MM.1S (cell line): ENCODE measurements at regions not wholly inside any gene's neighbourhood (a gene's known extent, or its start where the extent isn't known, plus 50 kb on each side); places are given as distances from the start of the nearest gene placed in this dataset.

Source experiments
- DNase-seq: peaks from one replicate; pipeline ENCODE4 v3.0.0-alpha.2; 2015
- H2AFZ ChIP-seq: fragments of 300-600 bp; sonication (generic); 2 replicates; pipeline ENCODE4 v1.6.0; 2016; ENCODE audit warnings: antibody characterized with exemption, low read length
- H3F3A ChIP-seq: fragments of 300-600 bp; sonication (generic); 2 replicates; pipeline ENCODE4 v1.6.1; 2016; ENCODE audit warnings: mild to moderate bottlenecking, antibody characterized with exemption, low read length, moderate library complexity, mixed read lengths; ENCODE audit not compliant: insufficient read depth
- H3K27ac ChIP-seq: fragments of 300-600 bp; sonication (generic); 2 replicates; pipeline ENCODE4 v1.5.1; 2016; ENCODE audit warnings: mild to moderate bottlenecking, low read length
- H3K27me3 ChIP-seq: fragments of 300-600 bp; sonication (generic); replicated peaks from 2 replicates; pipeline ENCODE4 v1.6.0; 2016; ENCODE audit warnings: low read length; ENCODE audit not compliant: insufficient read depth
- H3K36me3 ChIP-seq: fragments of 300-600 bp; sonication (generic); replicated peaks from 2 replicates; pipeline ENCODE4 v1.6.1; 2016; ENCODE audit warnings: mild to moderate bottlenecking, low read length, mixed read lengths; ENCODE audit not compliant: insufficient read depth
- H3K4me1 ChIP-seq: fragments of 300-600 bp; sonication (generic); 2 replicates; pipeline ENCODE4 v1.6.1; 2016; ENCODE audit warnings: low read length, mixed read lengths
- H3K4me2 ChIP-seq: fragments of 300-600 bp; sonication (generic); 2 replicates; pipeline ENCODE4 v1.6.0; 2016; ENCODE audit warnings: low read depth, low read length
- H3K4me3 ChIP-seq: fragments of 300-600 bp; sonication (generic); 2 replicates; pipeline ENCODE4 v1.5.1; 2016; ENCODE audit warnings: low read length, mixed read lengths
- H3K79me2 ChIP-seq: fragments of 300-600 bp; sonication (generic); 2 replicates; pipeline ENCODE4 v1.6.1; 2016; ENCODE audit warnings: mixed run types, low read length, mixed read lengths
- H3K9ac ChIP-seq: fragments of 300-600 bp; sonication (generic); 2 replicates; pipeline ENCODE4 v1.6.1; 2016; ENCODE audit warnings: low read length, mixed read lengths
- H3K9me2 ChIP-seq: fragments of 300-600 bp; sonication (generic); replicated peaks from 2 replicates; pipeline ENCODE4 v1.6.1; 2016; ENCODE audit warnings: mild to moderate bottlenecking, low read length, mixed read lengths; ENCODE audit not compliant: insufficient read depth
- H3K9me3 ChIP-seq: fragments of 300-600 bp; sonication (generic); replicated peaks from 2 replicates; pipeline ENCODE4 v1.6.1; 2016; ENCODE audit warnings: mild to moderate bottlenecking, low read length, mixed read lengths; ENCODE audit not compliant: insufficient read depth
- H4K20me1 ChIP-seq: fragments of 300-600 bp; sonication (generic); 2 replicates; pipeline ENCODE4 v1.6.1; 2016; ENCODE audit warnings: mild to moderate bottlenecking, low read length, moderate library complexity, mixed read lengths; ENCODE audit not compliant: insufficient read depth
- EZH2 ChIP-seq: fragments of 300-600 bp; sonication (generic); optimal IDR thresholded peaks from 2 replicates; pipeline ENCODE3; 2017; ENCODE audit warnings: low read depth, mild to moderate bottlenecking, antibody characterized with exemption, low read length, mixed read lengths
- EZH2phosphoT487 ChIP-seq: fragments of 300-600 bp; sonication (generic); IDR thresholded peaks from 2 replicates; pipeline ENCODE4 v1.6.1; 2018; ENCODE audit warnings: antibody characterized with exemption, low read length
- TF ChIP-seq, protein P1 (sequence below): fragments of 300-600 bp; sonication (generic); IDR thresholded peaks from 2 replicates; pipeline ENCODE4 v1.5.1; 2016; ENCODE audit warnings: antibody characterized with exemption, low read length, mixed read lengths

DNA sequence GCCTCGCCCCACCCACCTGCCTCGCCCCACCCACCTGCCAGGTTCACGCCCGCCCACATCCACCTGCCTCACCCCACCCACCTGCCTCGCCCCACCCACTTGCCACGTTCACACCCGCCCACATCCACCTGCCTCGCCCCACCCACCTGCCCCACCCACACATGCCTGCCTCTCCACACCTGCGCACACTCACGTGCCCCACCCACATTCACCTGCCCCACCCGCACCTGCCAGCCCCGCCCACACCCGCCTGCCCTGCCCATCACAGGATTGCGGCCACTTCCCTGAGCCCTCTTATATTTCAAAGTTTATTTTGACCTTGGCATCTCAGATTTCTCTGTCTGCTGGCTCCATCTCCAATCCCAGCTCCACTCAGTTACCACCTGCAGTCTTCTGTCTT, 217.5 kb upstream of the SOX11 start:
- Histone ChIP-seq H2AFZ (no peak overlapping the region), H3K9me3 (no peaks in the 10 kb centered on the region), H3K4me1 (no peaks in the 10 kb centered on the region), H3K4me3 (no peak overlapping the region), H3F3A (no peaks in the 10 kb centered on the region), H3K27ac (no peak overlapping the region), H3K27me3 (no peaks in the 10 kb centered on the region), H3K9me2 (no peaks in the 10 kb centered on the region), H3K9ac (no peak overlapping the region), H4K20me1 (no peaks in the 10 kb centered on the region), H3K79me2 (no peaks in the 10 kb centered on the region), H3K36me3 (no peaks in the 10 kb centered on the region), H3K4me2 (no peak overlapping the region)
- TF ChIP-seq EZH2 (no peak), EZH2phosphoT487 (no peak)
- TF ChIP-seq, protein P1, sequence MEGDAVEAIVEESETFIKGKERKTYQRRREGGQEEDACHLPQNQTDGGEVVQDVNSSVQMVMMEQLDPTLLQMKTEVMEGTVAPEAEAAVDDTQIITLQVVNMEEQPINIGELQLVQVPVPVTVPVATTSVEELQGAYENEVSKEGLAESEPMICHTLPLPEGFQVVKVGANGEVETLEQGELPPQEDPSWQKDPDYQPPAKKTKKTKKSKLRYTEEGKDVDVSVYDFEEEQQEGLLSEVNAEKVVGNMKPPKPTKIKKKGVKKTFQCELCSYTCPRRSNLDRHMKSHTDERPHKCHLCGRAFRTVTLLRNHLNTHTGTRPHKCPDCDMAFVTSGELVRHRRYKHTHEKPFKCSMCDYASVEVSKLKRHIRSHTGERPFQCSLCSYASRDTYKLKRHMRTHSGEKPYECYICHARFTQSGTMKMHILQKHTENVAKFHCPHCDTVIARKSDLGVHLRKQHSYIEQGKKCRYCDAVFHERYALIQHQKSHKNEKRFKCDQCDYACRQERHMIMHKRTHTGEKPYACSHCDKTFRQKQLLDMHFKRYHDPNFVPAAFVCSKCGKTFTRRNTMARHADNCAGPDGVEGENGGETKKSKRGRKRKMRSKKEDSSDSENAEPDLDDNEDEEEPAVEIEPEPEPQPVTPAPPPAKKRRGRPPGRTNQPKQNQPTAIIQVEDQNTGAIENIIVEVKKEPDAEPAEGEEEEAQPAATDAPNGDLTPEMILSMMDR: no peak
- DNase-seq: no peak

DNA sequence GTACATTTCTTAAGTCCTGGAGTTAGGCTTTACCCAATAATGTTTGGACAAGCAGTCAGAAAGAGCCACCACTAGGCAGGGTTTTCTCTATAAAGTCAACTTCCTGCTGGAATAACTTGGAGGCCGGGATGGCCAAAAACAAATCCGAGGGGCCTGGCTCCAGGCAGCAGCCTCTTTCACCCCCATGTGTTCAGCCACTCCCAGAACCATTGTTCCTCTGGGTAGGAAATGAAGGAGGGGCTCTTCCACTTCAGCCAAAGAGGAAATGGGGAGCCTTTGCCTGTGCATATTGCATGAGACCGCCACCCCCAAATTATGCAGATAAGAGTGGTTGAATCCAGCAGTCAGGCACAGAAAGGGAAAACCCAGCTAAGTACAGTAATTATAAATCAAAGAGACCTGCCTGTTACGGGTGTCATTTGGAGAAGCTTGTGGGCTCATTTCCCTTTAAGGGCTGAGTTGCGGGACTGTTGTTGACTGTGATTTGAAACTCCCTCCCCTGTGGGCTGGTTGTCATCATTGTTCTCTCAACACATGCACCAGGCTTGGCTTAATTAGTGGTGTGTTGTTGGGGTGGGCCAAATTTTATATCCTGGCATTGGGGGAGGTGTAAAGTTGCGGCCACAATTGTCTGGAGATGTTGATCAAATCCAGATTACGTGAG, 212.8 kb upstream of the SOX11 start:
- no peaks in the 10 kb centered on the region for H3K9me2 ChIP-seq
- H4K20me1 ChIP-seq: no peaks in the 10 kb centered on the region
- H3K4me2 ChIP-seq: no peak overlapping the region
- H2AFZ ChIP-seq: no peak overlapping the region
- no peak overlapping the region for H3K9ac ChIP-seq
- H3K36me3 ChIP-seq: no peaks in the 10 kb centered on the region
- H3K4me3 ChIP-seq: no peak overlapping the region
- H3K4me1 ChIP-seq: no peaks in the 10 kb centered on the region
- H3K27me3 ChIP-seq: no peaks in the 10 kb centered on the region
- TF ChIP-seq, protein P1: no peak
- TF ChIP-seq EZH2phosphoT487 (no peak), EZH2 (no peak)
- H3K9me3 ChIP-seq: no peaks in the 10 kb centered on the region
- H3K79me2 ChIP-seq: no peaks in the 10 kb centered on the region
- no peak overlapping the region for H3K27ac ChIP-seq
- no peaks in the 10 kb centered on the region for H3F3A ChIP-seq
- no peak for DNase-seq

DNA sequence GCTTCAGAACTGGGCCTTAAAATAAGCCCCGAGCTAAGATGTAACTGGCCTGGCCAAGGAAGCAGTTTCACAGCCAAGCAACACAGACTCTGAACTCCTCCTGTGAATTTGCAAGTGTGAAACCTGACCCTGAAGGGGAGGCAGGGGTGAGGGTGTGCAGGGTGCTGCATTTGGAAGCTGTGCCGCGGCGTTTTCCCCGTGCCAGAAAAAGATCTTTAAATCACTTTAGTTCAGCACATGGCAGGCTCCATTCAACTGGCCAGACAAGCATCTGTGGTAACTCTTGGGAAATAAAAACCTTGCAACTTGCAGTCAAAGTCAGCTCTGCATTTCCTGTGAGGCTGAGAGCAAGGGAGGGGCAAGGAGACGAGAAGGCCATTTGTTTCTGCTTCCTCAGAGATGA, 209.3 kb upstream of the SOX11 start:
- no peak for DNase-seq

More for the DNA sequence above, 209.3 kb upstream of the SOX11 start:
- Histone ChIP-seq H3K9ac (no peak overlapping the region), H3K27me3 (no peaks in the 10 kb centered on the region), H3K36me3 (no peaks in the 10 kb centered on the region), H2AFZ (no peak overlapping the region), H3K9me2 (no peaks in the 10 kb centered on the region), H4K20me1 (no peaks in the 10 kb centered on the region), H3K9me3 (no peaks in the 10 kb centered on the region), H3K79me2 (no peaks in the 10 kb centered on the region), H3F3A (no peaks in the 10 kb centered on the region), H3K4me3 (no peak overlapping the region), H3K4me1 (no peaks in the 10 kb centered on the region), H3K27ac (no peak overlapping the region), H3K4me2 (no peak overlapping the region)
- TF ChIP-seq EZH2phosphoT487 (no peak), EZH2 (no peak)
- TF ChIP-seq, protein P1: no peak
